Right ventricle myocardium superior (tissue), 1 donor: ENCODE measurements at regions not wholly inside any gene's neighbourhood (a gene's known extent, or its start where the extent isn't known, plus 50 kb on each side); places are given as distances from the start of the nearest gene placed in this dataset.
"Not testable (repeated sequence)": the region's sequence is repeated elsewhere in the genome, so short reads cannot be mapped to it uniquely, and the experiment has no call there.

Source experiments
- ATAC-seq: fragments of 200-7000 bp; cut with Tn5 transposase; one replicate; pipeline ENCODE4 v1.9.1; 2020; ENCODE audit warnings: mild to moderate bottlenecking; ENCODE audit not compliant: poor library complexity
- DNase-seq: peaks from one replicate; pipeline ENCODE4 v3.0.0-alpha.2; 2020
- intact Hi-C: fragments of 100-400 bp; cut with DNase I; formaldehyde crosslinking; loops from one replicate; pipeline ENCODE4 v1.11.2; 2022
- donor health status: DM: no; HTN: yes; CAD: no; lungs with severe emphysema.

- no peak for DNase-seq
- intact Hi-C loops = loop anchor here (10.0 kb wide), 1 partner anchor 58 kb away; no protein-coding TSS in a partner anchor
- no peak for ATAC-seq
Observed at GRCh38 chr18:1026930-1027329, 122.3 kb downstream of the ADCYAP1 start.

GRCh38 chr18:1033092-1033491 lies 128.4 kb downstream of the ADCYAP1 start:
- intact Hi-C loops, DNase-seq, ATAC-seq: not testable (repeated sequence)

- intact Hi-C loops = no loop called here
- ATAC-seq = no peak
- no peak for DNase-seq
Observed at GRCh38 chr18:1034971-1035370, 130.3 kb downstream of the ADCYAP1 start.

GRCh38 chr18:1036926-1037325 lies 132.3 kb downstream of the ADCYAP1 start:
- no peak for DNase-seq
- intact Hi-C loops = no loop called here
- ATAC-seq = no peak

GRCh38 chr18:1037776-1038175 lies 133.1 kb downstream of the ADCYAP1 start:
- no peak for ATAC-seq
- intact Hi-C loops = no loop called here
- DNase-seq = no peak

GRCh38 chr18:1039421-1039820 lies 134.8 kb downstream of the ADCYAP1 start:
- DNase-seq = no peak
- no peak for ATAC-seq
- intact Hi-C loops = no loop called here

GRCh38 chr18:1043039-1043438 lies 138.4 kb downstream of the ADCYAP1 start:
- DNase-seq, intact Hi-C loops, ATAC-seq: not testable (repeated sequence)

GRCh38 chr18:1045658-1046057 lies 141.0 kb downstream of the ADCYAP1 start:
- DNase-seq (no peak), ATAC-seq (no peak)
- intact Hi-C loops = no loop called here

- intact Hi-C loops = no loop called here
- DNase-seq (no peak), ATAC-seq (no peak)
Observed at GRCh38 chr18:1047406-1047805, 142.7 kb downstream of the ADCYAP1 start.

- intact Hi-C loops = no loop called here
Observed at GRCh38 chr18:1048032-1048431, 143.4 kb downstream of the ADCYAP1 start.

GRCh38 chr18:1049173-1049572 lies 144.5 kb downstream of the ADCYAP1 start:
- DNase-seq (no peak), ATAC-seq (no peak)
- intact Hi-C loops = no loop called here

More at GRCh38 chr18:1048032-1048431, 143.4 kb downstream of the ADCYAP1 start:
- no peak for ATAC-seq
- no peak for DNase-seq

- no peak for ATAC-seq
- intact Hi-C loops = no loop called here
Observed at GRCh38 chr18:1050012-1050657, 145.5 kb downstream of the ADCYAP1 start.

GRCh38 chr18:1052301-1052700 lies 147.6 kb downstream of the ADCYAP1 start:
- DNase-seq (no peak), ATAC-seq (no peak)
- intact Hi-C loops = no loop called here

More at GRCh38 chr18:1050012-1050657, 145.5 kb downstream of the ADCYAP1 start:
- no peak for DNase-seq

GRCh38 chr18:1053331-1054315 lies 149.0 kb downstream of the ADCYAP1 start:
- intact Hi-C loops = no loop called here
- ATAC-seq = no peak
- DNase-seq = no peak

- ATAC-seq (no peak), DNase-seq (no peak)
- intact Hi-C loops = no loop called here
Observed at GRCh38 chr18:1056404-1056803, 151.7 kb downstream of the ADCYAP1 start.

- DNase-seq = no peak
- intact Hi-C loops = no loop called here
- no peak for ATAC-seq
Observed at GRCh38 chr18:1057367-1057766, 152.7 kb downstream of the ADCYAP1 start.

- intact Hi-C loops = no loop called here
- no peak for DNase-seq
- no peak for ATAC-seq
Observed at GRCh38 chr18:1062588-1062987, 157.9 kb downstream of the ADCYAP1 start.

GRCh38 chr18:1075322-1075721 lies 170.7 kb downstream of the ADCYAP1 start:
- intact Hi-C loops = no loop called here
- DNase-seq = no peak
- no peak for ATAC-seq

GRCh38 chr18:1075876-1076275 lies 171.2 kb downstream of the ADCYAP1 start:
- ATAC-seq (no peak), DNase-seq (no peak)
- intact Hi-C loops = no loop called here

GRCh38 chr18:1078301-1078700 lies 173.6 kb downstream of the ADCYAP1 start:
- intact Hi-C loops = no loop called here
- no peak for DNase-seq
- no peak for ATAC-seq
